ENCODE measurements at regions not wholly inside any gene's neighbourhood (a gene's known extent, or its start where the extent isn't known, plus 50 kb on each side); places are given as distances from the start of the nearest gene placed in this dataset.
"Not testable (repeated sequence)": the region's sequence is repeated elsewhere in the genome, so short reads cannot be mapped to it uniquely, and the experiment has no call there.

DNA sequence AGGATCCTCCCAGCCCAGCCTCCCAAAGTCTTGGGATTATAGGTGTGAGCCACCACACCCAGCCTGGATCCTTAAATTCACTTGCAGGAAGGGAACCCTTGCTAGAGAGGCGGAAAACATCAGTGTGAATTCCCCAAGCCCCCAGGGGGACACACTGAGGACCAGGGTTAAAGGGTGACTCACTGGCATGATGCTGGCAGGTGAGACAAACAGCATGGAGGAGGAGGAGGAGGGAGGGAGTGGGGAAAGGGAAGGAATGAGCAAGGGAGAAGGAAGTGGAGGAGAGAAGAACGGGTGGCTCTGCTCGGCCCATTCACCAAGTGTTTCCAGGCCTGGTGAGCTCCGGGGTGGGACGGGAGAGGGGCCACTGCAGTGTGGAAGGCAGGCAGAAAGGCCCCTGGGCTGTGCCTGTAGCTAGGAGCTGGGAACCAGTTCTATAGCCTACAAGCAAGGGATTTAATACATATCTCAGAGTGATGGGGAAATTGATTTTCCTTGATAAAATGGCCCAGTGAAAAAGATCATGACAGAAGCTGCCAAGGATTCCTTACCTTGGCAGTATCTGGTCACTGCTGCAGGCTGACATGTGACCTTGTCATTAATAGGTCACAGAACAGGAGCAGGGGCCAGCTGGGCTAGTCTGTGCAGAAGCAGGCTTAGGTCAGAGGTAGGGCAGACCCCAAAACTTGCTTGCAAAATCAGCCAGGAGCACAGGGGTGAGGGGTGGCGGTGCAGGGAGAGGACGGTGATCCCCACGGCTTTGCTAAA, 370.2 kb downstream of the SHANK2 start:
- no peak for DNase-seq

DNA sequence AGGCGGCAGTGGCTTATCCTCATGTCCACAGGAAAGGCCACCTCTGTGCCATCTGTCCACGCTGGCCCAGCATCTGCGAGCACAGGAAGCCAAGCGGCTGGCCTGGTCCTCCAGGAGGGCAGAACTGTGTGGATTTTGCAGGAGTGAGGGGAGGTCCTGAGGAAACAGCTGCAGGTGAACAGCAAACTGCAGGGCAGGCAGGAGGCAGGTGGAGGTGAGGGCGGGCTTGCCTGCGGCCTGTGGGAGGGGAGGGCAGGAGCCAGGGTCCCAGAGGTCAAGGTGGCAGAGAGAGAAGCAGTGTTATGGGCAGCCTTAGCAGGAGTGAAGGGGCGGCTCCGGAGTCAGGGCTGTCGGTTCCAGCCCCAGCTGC, 369.7 kb downstream of the SHANK2 start:
- DNase-seq, result no peak

DNA sequence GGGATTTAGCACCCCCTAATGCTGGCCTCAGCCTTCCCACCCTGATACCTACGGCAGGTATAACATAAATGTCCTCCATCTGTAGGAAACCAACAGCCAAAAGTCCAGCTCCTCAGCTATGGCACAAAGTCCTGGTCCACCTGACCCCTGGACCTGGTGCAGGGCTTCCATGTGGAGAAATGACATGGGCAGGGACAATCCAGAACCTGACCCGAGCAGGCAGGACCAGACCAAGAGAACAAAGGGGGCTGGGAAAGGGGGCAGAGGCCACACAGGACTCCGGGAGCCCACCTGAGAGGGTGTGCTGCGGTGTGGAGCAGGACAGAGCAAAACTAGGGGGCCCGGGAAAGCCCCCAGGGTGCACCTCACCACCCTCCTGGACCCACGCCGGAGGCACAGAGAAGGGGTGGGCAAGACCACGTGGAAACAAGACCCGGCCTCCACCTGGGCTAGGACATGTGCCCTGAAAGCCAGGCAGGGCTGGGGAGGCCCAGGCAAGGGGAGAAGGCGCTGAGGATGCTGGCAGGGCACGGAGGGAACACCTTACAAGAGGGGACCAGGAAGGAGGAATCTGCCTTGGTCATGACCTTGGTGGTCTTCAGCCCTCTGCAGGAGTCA, 368.9 kb downstream of the SHANK2 start:
- DNase-seq, result no peak

DNA sequence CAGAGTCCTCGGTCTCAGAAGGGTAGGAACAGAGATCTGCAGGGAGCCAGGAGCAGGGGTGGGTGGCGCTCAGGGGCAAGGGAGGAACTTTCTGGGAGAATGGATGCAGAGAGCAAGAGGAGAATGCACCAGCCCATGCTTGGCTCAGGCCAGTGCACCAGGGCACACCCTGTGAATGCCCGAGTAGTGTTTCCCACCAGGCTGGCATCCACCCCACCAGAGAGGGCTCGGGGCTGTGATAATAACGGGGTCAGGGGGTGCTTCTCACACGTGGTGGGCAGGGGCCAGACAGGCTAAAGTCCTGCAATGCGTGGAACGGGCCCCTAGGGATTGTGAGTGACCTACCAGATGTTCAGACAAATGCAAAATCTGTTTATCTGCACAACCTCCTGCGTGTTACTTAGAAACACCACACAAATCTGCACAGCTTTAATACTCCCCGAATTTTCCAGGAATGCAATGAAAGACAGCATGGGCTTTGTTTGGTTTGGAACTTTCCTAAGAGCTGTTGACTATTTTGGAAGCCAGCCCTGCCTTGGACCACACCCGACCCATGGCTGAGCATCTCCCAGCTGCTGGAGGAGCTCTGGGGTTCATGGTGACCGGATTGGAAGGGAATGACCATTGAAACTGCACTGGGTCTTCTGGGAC, 368.3 kb downstream of the SHANK2 start:
- DNase-seq, result no peak

DNA sequence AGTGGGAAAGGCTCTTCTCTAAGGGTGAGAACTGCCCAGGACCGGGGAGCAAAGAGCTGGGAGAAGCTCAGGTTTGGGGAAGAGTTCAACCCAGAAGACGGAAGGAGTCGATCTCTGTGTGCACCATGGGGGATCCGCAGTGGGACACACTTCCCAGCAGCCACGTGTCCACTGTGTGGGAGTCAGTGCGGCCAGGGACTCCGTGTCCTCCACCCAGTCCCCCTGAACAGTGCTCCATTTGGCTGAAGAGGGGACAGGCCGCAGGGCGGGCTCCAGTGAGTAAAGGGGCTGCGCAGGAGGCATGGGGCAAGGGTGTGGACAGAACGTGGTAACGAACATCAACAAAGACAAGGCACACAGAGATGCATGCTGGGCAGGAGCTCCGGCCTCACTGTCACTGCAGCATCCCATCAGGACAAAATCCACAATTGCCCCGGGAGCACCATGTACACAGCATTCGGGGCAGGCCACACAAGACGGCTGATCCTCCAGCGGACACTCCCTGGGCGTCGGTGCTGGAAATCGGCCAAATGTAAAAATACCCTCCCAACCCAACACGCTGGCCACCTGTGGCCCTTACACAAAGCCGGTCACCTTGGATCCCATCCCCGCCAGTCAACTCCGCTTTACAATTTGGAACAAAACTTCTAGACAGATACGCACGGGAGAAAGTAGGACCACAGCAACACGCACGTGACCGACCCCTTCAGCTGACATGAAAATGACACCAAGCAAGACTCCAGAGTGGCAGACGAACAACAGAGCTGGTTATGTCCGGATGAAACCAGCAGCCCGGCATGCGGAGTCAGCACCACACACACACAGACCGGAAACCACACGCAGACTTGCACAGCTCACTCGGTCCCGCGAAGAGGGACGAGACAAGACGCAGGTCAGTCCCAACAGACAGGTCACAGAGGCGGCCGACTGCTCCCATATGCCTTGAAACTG, 366.8 kb downstream of the SHANK2 start:
- peak; percentile 37 for DNase-seq

DNA sequence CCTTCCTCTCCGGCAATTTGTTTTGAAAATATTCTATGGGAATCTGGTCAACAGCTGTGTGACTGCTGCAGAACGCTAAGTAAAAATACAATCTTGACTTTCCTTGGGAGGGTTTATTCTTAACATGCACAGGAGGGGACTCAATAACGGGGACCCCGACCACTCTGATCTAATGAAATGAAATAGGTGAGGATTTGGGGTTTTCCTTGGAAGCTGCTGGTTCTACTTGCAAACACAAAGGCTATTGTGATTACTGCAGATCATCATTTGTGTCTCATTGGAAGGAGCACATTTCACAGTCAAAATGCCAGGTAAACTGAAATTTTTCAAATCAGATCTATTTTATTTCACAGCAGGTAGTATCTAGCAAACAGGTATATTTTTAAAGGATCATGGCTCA, 366.1 kb downstream of the SHANK2 start:
- DNase-seq, result no peak

DNA sequence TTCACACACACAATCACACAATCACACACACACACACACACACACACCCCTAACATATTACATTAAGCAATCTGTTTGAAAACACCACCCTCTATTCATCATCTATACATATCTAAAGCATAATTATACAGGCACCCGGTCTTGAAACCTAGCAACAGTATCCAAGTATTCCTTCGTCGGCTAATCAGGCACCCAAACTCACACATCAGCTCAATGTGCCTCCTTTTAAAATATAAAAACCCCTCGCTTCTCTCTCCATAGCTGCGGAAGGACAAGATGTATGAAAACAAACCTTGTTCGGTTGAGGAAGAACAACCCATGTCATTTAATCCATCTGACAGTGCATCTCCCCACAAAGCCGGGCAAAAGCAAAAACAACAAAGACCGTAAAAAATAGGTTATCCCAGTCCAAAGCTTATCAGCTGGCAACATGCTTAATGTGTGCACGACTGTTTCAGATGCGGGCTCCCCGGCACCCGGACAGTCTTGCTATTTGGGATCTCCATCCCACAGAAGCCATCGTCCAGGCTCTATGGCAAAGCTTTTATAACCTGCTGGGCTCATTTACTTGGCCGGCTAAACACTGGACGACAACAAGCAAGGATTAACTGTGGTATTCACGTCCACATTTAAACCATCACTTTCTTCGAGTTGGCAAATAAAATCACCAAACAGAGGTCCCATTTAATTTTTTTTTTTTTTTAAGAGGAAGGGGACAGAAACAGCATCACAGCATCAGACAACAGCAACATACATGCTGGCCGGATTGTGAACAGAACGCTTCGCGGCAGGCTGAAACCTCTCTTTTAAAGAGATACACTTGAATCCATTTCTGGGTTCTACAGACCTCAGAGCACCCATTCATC, 365.5 kb downstream of the SHANK2 start:
- DNase-seq, result no peak

DNA sequence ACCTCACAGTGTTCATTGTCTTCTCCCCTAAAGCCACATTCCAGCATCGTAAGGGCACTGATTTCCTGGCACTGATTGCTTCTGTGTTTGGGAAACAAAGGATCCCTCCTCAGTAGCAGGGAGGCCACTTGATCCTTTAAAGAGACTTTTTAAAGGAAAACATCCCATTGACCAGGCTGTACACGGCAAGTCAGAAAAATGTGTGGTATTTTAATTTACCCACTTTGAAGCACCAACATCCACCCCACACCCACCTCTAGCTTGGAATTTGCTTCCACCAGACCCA, 364.9 kb downstream of the SHANK2 start:
- DNase-seq, result no peak

DNA sequence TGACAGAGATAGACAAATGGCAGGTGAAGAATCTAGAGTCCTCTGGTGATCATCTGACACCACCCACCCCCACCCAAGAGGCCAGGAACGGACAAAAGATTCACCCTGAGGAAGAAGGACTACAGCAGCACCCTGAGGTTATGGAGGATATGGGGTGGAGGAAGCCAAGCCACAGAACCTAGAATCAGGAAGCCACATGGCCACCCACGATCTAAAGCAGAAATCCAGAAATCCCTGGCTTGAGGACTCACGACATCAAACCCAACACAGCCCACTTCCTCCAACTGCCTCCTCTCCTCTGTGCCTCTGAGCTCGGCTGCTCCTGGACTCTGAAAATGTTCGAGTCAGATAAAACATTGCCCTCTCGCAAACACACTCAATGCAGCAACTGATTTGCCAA, 364.3 kb downstream of the SHANK2 start:
- DNase-seq, result no peak

DNA sequence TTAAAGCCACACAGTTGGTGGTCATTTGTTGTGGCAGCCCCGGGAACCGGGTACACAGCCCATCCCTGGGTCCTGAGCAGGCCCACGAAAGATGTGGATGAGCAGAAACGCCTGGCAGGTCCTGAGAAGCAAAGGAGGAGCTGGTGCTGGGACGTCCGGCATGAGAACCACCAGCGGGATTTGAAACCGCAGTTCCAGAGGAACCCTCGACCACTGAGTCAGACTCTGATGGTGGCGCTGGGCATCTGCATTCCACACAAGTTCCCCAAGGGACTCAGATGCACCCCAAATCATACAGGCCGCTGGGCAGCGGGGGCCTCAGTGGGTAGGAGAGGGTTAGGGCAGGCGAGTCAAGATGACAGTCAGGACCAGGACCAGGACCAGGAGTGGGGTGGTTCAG, 363.0 kb downstream of the SHANK2 start:
- no peak for DNase-seq

DNA sequence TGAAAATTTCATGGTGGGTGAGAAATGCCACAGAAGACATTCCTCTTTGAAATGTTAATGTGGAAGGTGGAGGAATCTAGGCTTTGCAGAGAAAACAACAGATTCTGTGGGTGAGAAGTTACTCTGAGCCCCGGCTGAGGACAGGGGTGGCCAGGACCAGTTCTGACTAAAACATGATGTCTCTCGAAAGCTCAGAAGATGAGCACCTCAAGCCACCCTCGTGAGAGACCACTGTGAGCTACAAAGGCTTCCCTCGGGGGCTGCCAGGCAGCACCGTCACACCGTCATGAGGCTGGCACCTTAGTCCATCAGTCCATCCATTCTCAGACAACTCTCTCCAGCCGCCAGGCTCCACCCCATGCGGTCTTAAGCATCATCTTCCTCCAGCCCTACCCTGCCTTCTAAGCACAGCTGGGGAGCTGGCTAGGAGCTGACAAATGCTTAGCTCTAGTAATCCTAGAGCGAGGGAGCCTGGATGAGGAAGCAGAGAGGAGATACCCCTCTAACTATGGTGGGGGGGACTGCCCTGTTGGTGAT, 360.5 kb downstream of the SHANK2 start:
- DNase-seq, result no peak

DNA sequence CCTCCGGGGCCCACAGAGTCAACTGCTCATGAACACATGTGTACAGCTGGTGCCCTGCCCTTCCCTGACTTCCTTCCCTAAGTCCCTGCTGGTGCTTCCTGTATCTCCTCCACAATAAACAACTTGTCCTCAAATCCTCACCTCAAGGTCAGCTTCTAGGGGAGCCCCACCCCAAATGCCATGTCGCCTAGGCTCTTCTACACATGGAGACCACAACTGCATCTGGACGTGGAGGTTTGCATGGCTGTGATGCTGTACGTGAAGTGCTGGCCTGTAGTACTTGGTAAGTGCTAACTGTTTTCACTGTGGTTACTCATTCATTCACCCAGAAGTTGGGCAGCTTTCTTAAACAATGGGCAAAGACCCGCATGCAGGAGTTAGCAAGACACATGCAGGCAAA, 359.5 kb downstream of the SHANK2 start:
- no peak for DNase-seq

DNA sequence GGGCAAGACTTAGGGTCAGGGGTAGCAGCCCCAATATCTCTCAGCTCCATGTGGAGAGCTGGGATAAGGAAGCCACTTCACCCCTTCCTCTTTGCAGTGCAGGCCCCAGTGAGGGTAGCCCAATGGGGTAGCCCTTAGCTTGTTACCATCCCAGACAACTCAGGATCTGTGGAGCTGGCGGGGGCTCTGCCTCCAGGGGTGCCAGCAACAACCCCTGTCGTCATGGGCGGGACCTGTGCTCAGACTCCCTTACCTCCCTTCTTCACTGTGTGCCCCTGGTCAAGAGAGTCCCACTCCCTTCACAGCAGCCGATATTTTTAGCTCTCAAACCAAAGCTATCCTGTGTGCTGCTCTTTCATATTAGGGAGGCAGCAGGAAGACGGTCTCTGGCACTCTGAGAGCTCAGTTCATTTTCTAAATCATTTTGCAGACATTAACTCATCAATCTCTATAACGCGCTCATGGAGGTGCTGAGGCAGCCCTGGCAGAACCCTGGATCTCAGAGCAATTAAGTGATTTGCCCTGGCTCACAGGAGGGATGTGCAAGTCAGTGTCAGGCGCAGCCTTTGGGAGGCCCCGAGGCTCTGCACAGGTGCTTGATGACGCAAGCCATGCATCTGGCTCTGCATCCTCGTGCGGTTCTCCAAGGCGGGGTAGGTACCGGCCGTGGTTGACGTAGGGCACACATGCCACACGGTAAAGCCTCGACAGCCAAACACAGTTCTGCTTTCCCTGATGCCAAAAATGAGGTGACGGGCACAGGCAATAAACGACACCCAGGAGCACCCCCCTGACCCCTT, 357.6 kb downstream of the SHANK2 start:
- no peak for DNase-seq

DNA sequence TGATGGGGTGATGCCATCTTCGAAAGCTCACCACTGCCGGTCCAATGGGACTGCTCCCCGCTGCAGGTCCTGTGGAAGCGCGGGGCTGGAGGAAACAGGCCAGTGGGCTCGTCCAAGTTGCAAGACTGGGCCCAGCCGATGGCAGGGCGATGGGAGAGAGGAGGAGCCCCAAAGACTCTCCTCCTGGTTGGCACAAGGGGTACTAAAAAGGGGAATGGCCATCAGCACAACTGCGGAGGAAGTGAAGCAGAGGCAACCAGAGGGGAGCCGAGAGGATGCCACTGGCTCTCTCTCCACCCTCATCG, 357.1 kb downstream of the SHANK2 start:
- no peak for DNase-seq

DNA sequence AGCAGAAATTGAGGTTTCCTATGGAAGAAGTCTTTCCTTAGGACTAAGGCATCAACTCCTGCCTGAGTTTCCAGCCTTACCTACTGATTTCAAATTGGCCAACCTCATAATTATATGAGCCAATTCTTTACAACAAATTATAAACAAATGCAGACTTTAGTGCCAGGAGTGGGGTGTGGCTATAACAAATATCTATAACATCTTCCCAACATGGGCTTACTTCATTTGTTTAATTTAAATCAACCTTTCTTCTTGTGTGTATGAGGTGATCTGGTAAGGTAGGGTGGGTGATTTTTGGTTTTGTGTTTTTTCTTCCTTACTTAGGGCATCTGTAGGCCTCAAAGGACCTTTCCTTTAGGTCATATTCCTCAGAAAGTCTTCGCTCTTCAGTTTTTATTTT, 354.9 kb downstream of the SHANK2 start:
- DNase-seq, result no peak

DNA sequence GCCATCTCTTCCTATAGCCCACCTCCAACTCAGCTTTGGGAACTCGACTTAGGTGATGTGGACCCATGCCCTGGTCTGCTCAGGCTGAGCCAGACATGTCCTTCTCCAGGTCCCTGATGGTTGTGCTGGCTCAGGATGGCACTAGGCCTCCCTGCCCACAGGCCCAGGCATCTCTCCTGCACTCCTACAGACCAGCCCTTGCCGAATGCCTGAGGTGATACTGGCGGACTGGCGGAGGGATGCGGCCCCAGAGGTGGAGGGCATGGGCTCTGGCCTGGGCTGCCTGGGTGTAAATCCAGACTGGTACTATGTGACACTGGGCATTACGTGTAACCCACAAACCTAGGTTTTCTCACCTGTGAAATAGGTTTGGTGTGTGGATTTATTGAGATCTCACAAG, 352.8 kb downstream of the SHANK2 start:
- no peak for DNase-seq

DNA sequence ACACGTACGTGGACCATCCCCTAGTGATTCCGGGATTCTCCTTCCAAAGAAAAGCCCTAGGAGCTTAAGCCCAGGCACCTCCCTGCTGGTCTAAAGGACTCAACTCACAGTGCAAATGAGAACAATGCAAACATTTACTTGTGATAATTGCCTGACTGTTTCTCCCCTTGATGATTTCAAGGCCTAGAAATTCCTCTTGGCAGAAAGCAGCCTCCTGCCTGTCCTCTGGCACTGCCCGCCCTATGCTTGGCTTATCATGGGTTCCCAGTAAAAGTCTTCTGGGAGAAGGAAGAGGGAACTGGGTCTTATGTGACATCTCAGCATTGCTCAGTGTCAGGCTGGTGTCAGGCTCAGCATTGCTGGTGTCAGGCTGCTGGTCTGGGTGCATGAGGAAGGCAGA, 351.8 kb downstream of the SHANK2 start:
- no peak for DNase-seq

DNA sequence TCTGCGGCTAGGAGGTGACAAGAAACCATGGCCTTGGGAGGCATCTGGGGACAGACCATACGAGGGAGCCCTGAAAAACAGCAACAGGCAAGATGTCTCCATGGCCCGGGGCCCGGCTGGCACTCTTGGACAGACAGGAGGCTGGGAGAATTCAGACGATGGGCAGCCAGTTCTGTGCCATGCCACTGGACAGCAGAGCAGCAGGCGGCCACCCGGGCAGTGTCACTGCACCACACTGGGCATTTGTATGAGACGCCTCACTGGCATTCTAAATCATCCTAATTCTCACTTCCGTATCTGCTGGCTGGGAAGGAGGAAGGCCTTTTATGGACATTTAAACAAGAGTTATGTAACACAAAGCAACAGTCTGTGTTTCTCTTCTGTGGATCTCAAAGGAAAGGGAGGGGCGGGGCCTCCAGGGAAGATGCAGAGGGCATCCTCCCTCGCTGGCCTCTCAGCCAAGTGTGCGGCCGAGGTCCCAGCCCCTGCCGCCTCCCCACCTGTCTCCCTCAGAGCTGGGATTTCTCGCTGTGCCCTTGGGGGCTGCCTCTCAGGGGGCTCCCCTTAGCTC, 350.3 kb downstream of the SHANK2 start:
- DNase-seq, result no peak

DNA sequence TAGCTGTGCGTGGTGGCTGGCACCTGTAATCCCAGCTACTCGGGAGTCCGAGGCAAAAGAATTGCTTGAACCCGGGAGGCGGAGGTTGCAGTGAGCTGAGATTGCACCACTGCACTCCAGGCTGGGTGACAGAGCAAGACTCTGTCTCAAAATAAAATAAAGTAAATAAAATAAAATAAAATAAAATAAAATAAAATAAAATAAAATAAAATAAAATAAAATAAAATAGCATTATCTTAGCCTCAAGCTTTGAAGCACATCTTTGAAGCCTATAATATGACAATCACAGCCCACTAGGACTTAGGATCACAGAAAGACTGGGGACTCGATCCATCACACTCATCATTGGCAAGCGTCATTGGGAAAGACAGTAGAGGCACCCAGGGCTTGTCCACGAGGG, 349.1 kb downstream of the SHANK2 start:
- DNase-seq, result not testable (repeated sequence)

DNA sequence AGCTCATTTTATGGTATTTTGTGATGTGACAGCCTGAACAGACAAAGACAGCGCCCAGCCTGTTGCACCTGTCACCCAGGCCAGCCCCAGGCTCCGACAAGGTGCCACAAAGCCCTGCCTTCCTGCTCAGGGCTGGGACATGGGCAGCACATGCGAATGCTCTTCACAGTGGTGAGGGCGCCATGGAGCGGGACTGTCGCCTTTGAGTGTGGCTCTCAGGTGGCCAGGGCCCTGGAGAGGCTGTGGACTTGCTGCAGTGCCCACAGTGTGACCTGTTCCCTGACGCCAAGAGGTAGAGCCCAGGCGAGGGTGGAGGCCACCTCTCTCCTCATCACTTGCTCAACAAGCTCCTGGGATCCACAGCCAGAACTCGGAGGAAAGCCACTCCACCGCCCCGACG, 346.3 kb downstream of the SHANK2 start:
- DNase-seq, result no peak

DNA sequence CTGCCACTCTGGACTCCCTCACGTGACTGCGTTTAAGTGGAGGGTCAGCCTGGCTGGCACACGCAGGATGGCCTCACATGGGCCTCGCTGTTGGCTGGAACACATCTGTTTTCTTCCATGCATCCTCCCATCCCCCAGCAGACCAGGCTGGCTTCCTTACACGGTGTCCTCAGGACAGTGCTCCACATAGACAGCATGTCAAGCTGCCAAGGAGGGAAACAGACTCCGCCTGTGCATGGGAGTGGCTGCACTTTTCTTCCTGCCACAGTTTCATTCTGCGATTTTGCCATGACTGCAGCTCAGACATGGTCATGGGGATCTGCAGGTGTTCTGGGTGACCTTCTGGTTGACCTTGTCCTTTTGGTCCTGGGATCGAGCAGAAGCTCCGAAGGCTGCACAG, 344.2 kb downstream of the SHANK2 start:
- no peak for DNase-seq

Measured in fibroblast of skin of back (primary cell).